Fibroblast of the aortic adventitia (primary cell): ENCODE measurements at regions not wholly inside any gene's neighbourhood (a gene's known extent, or its start where the extent isn't known, plus 50 kb on each side); places are given as distances from the start of the nearest gene placed in this dataset.

Experiments
- DNase-seq: peaks from one replicate; pipeline ENCODE4 v3.0.0-alpha.2; 2010; ENCODE audit warnings: low read depth
- H3K4me3 ChIP-seq: 2 replicates; pipeline ENCODE4 v1.5.1; 2011; ENCODE audit warnings: low read depth, mild to moderate bottlenecking, control low read depth, low read length, moderate library complexity
- TF ChIP-seq, protein P1 (sequence below): IDR thresholded peaks from 2 replicates; pipeline ENCODE4 v1.5.1; 2011; ENCODE audit warnings: mild to moderate bottlenecking, low read length, control low read depth, inconsistent platforms; ENCODE audit not compliant: insufficient read depth

DNA sequence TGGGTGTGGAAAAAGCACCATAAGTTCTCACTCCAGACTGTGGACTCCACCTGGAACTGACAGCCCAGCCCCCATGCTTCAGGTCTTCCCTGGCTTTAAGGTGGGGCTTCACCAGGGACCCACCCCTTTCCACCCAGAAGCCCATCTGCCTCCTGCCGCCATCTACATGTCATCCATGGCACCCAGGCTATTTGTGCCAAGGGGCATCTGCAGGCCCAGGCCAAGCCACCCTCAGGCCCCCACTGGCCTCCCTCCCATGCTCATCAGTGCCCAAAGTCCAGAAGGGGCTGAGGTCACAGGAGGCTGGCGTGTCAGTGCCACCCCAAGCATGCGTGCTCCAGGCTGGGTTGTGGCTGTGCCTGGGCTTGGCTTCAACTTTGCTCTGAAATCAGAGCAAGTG is 212.2 kb upstream of the DIO3 start:
- TF ChIP-seq, protein P1, sequence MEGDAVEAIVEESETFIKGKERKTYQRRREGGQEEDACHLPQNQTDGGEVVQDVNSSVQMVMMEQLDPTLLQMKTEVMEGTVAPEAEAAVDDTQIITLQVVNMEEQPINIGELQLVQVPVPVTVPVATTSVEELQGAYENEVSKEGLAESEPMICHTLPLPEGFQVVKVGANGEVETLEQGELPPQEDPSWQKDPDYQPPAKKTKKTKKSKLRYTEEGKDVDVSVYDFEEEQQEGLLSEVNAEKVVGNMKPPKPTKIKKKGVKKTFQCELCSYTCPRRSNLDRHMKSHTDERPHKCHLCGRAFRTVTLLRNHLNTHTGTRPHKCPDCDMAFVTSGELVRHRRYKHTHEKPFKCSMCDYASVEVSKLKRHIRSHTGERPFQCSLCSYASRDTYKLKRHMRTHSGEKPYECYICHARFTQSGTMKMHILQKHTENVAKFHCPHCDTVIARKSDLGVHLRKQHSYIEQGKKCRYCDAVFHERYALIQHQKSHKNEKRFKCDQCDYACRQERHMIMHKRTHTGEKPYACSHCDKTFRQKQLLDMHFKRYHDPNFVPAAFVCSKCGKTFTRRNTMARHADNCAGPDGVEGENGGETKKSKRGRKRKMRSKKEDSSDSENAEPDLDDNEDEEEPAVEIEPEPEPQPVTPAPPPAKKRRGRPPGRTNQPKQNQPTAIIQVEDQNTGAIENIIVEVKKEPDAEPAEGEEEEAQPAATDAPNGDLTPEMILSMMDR: no peak
- DNase-seq: no peak
- no peak overlapping the region for H3K4me3 ChIP-seq

DNA sequence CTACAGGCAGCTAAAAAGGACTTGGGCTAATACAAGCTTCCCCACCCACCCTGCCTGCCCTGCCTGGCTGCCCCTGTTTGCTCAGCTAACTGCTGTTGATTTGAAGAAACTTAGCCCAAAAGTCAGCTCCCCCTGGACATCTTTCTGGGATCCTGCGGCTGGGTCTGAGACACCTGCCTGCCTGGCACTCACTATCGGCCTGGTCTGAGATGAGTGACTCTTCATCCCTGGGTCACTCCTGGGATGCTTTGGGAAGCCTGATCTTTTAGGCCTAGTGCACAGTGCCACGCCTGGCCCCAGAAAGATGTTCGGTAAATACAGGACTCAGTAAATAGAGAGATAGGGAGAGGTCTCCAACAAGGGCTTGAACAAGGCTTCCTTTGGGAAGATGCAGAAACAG is 211.3 kb upstream of the DIO3 start:
- TF ChIP-seq, protein P1: no peak

DNA sequence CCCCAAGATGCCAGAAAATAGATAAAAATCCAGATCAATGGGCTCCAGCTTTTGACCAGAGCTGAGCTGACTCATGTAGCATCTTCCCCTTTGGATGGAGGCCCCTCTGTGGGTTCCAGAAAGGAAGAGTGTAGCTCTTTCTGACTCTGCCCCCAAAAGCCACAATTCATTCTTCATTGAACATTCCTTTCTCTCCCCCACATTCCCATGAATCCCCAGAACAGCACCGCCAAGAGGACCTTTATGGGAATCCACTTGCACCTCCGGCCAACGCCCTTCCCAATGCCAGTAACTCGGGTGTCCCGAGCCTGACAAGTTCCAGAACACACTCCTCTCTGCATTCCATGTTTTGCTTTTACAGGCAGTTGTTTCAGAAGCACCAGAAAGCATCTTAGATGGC is 210.6 kb upstream of the DIO3 start:
- TF ChIP-seq, protein P1: no peak
- no peak overlapping the region for H3K4me3 ChIP-seq
- DNase-seq: no peak

More for the DNA sequence above, 211.3 kb upstream of the DIO3 start:
- DNase-seq: no peak
- H3K4me3 ChIP-seq: no peak overlapping the region

DNA sequence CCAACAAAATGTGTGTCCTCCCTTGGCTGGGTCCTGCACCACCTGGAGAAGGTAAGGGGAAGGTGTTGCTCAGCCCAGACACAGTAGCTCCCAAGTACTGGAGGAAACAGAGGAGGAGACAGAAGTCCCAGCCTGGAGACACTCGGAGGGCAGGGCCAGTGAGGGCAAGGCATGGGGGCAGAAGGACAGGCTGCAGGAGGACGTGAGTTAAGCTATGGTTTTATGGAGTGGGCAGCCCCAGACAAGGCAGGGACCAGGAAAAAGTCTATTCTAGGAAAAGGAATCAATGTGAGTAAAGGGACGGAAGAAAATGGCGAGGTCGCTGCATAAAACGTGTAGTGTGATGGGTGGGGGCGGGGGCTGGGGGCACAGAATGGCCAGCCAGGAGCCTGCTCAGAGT is 210.1 kb upstream of the DIO3 start:
- DNase-seq: no peak
- no peak overlapping the region for H3K4me3 ChIP-seq
- TF ChIP-seq, protein P1: no peak

DNA sequence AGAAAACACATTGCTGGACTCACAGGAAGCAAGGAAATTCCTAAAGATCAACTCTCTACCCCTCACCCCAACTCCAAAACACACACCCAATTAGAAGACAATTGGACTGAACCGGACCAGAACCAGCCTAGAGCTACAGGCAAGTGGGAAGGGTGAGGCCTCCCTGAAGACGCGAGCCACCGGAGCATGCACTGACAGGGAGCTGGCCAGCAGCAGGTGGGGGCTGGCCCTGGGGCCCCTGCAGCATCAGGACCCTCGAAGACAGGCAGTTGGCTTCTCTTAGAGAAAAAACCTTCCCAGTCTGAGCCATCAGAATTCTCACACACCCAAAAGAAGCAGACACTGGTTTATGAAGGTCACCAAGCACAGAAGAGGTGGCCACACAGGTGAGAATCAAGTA is 209.5 kb upstream of the DIO3 start:
- DNase-seq: no peak
- TF ChIP-seq, protein P1: no peak

DNA sequence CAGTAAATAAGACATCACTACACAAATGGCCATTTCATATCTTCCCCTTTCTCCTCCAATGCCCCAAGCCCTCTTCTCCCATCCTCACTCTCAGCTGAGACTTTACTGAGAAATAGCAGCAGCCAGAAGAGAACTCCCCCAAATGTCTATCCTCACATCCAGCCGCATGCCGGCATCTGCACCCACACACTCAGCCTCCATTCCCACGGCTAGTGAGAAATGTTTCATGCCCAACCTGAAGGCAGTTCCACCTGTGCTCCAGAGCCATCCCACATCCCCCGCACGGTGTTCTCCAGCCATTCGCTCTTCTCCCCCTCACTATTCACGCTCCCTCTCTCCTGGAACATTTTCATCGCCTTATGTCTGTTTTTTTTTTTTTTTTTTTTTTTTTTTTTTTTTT is 208.7 kb upstream of the DIO3 start:
- TF ChIP-seq, protein P1: no peak
- H3K4me3 ChIP-seq: no peak overlapping the region
- DNase-seq: no peak

More for the DNA sequence above, 209.5 kb upstream of the DIO3 start:
- H3K4me3 ChIP-seq: no peak overlapping the region

DNA sequence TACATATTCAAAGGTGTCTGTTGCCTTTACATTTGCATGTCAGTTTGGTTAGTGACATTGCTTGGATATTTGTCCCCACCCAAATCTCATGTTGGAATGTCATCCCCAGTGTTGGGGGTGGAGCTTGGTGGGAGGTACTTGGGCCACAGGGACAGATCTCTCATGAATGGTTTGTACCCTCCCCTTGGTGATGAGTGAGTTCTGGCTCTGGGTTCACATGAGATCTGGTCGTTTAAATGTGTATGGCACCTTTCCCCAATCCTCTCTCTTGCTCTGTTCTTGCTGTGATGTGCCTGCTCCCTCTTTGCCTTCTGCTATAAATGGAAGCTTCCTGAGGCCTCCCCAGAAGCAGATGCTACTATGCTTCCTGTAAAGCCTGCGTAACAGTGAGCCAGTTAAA is 207.9 kb upstream of the DIO3 start:
- H3K4me3 ChIP-seq: no peak overlapping the region
- TF ChIP-seq, protein P1: no peak
- no peak for DNase-seq
